DND-41 (cell line): ENCODE measurements at regions not wholly inside any gene's neighbourhood (a gene's known extent, or its start where the extent isn't known, plus 50 kb on each side); places are given as distances from the start of the nearest gene placed in this dataset.

Experiments
- ATAC-seq: fragments of 200-7000 bp; cut with Tn5 transposase; 3 replicates; pipeline ENCODE4 v1.9.1; 2021; ENCODE audit warnings: low read depth; ENCODE audit not compliant: insufficient read depth
- DNase-seq: peaks from one replicate; pipeline ENCODE4 v3.0.0-alpha.2; 2020
- H2AFZ ChIP-seq: 2 replicates; pipeline ENCODE4 v1.6.0; 2012; ENCODE audit warnings: low read depth, low read length
- H3K27ac ChIP-seq: 2 replicates; pipeline ENCODE4 v1.5.1; 2012; ENCODE audit warnings: low read length, inconsistent platforms
- H3K27me3 ChIP-seq: fragments of 200-600 bp; sonication (generic); 2 replicates; pipeline ENCODE4 v1.6.0; 2012; ENCODE audit warnings: low read length, mild to moderate bottlenecking, inconsistent platforms; ENCODE audit not compliant: insufficient read depth, poor library complexity
- H3K36me3 ChIP-seq: 2 replicates; pipeline ENCODE4 v1.5.1; 2012; ENCODE audit warnings: low read length, inconsistent platforms; ENCODE audit not compliant: insufficient read depth
- H3K4me1 ChIP-seq: 2 replicates; pipeline ENCODE4 v1.5.1; 2012; ENCODE audit warnings: mild to moderate bottlenecking, low read length; ENCODE audit not compliant: insufficient read depth
- H3K4me2 ChIP-seq: 2 replicates; pipeline ENCODE4 v1.6.0; 2012; ENCODE audit warnings: mild to moderate bottlenecking, moderate library complexity, low read length, inconsistent platforms; ENCODE audit not compliant: insufficient read depth
- H3K4me3 ChIP-seq, 2 experiments: fragments of 200-600 bp in 1 of 2; shearing (Covaris generic) in 1 of 2; 2 replicates each; pipeline ENCODE4 v1.5.1; 2012 to 2016; ENCODE audit warnings: inconsistent platforms in 2 of 2, low read length in 2 of 2, mild to moderate bottlenecking in 2 of 2, low read depth in 1 of 2, moderate library complexity in 1 of 2
- H3K79me2 ChIP-seq: 2 replicates; pipeline ENCODE4 v1.6.0; 2012; ENCODE audit warnings: low read length, inconsistent platforms; ENCODE audit not compliant: insufficient read depth
- H3K9ac ChIP-seq: 2 replicates; pipeline ENCODE4 v1.6.0; 2012; ENCODE audit warnings: low read depth, mild to moderate bottlenecking, inconsistent platforms, low read length, moderate library complexity
- H3K9me3 ChIP-seq: 2 replicates; pipeline ENCODE4 v1.5.1; 2012; ENCODE audit warnings: low read length, moderate library complexity, mild to moderate bottlenecking, inconsistent platforms; ENCODE audit not compliant: insufficient read depth, severe bottlenecking
- H4K20me1 ChIP-seq: 2 replicates; pipeline ENCODE4 v1.6.0; 2012; ENCODE audit warnings: low read length; ENCODE audit not compliant: insufficient read depth
- CTCF ChIP-seq: IDR thresholded peaks from 2 replicates; pipeline ENCODE4 v1.5.1; 2012; ENCODE audit warnings: borderline replicate concordance, low read length, moderate library complexity, mild to moderate bottlenecking; ENCODE audit not compliant: poor library complexity, severe bottlenecking; ENCODE audit errors: extremely low read depth
- EZH2 ChIP-seq: IDR thresholded peaks from 3 replicates; pipeline ENCODE4 v1.6.1; 2012; ENCODE audit warnings: borderline replicate concordance, low read depth, mild to moderate bottlenecking, moderate library complexity, low read length, inconsistent platforms; ENCODE audit not compliant: severe bottlenecking

GRCh38 chr6:4559281-4559875 is 216.8 kb upstream of the CDYL start:
- no peaks in the 10 kb centered on the region for H3K79me2 ChIP-seq
- H3K27ac ChIP-seq = no peak overlapping the region
- ATAC-seq (no peak), DNase-seq (no peak)
- no peaks in the 10 kb centered on the region for H3K9me3 ChIP-seq
- H3K4me2 ChIP-seq = no peak overlapping the region
- H3K36me3 ChIP-seq = no peaks in the 10 kb centered on the region
- H2AFZ ChIP-seq = no peak overlapping the region
- H3K9ac ChIP-seq = no peak overlapping the region
- TF ChIP-seq CTCF = no peak
- no peak for TF ChIP-seq EZH2
- H3K4me1 ChIP-seq = no peaks in the 10 kb centered on the region
- H4K20me1 ChIP-seq = no peaks in the 10 kb centered on the region
- no peaks in the 10 kb centered on the region for H3K27me3 ChIP-seq
- no peak overlapping the region for H3K4me3 ChIP-seq

- no peak overlapping the region for H3K4me2 ChIP-seq
- H3K27me3 ChIP-seq = no peaks in the 10 kb centered on the region
- no peak for ATAC-seq
- H3K9ac ChIP-seq = no peak overlapping the region
- no peak overlapping the region for H2AFZ ChIP-seq
- H3K36me3 ChIP-seq = no peaks in the 10 kb centered on the region
- DNase-seq = no peak
- no peaks in the 10 kb centered on the region for H4K20me1 ChIP-seq
- no peaks in the 10 kb centered on the region for H3K4me1 ChIP-seq
- H3K79me2 ChIP-seq = no peaks in the 10 kb centered on the region
- H3K27ac ChIP-seq = no peak overlapping the region
- no peak overlapping the region for H3K4me3 ChIP-seq
- TF ChIP-seq EZH2 = no peak
- TF ChIP-seq CTCF = no peak
- no peaks in the 10 kb centered on the region for H3K9me3 ChIP-seq
Measured at GRCh38 chr6:4554645-4555044, 221.6 kb upstream of the CDYL start.

GRCh38 chr6:4553387-4553786 is 222.8 kb upstream of the CDYL start:
- Histone ChIP-seq H3K9me3 (no peaks in the 10 kb centered on the region), H3K4me1 (no peaks in the 10 kb centered on the region), H3K27ac (no peak overlapping the region), H3K9ac (no peak overlapping the region), H3K27me3 (no peaks in the 10 kb centered on the region), H3K4me2 (no peak overlapping the region), H3K4me3 (no peak overlapping the region), H3K36me3 (no peaks in the 10 kb centered on the region), H4K20me1 (no peaks in the 10 kb centered on the region), H3K79me2 (no peaks in the 10 kb centered on the region), H2AFZ (no peak overlapping the region)
- TF ChIP-seq EZH2 (no peak), CTCF (no peak)
- ATAC-seq = no peak
- DNase-seq = no peak

GRCh38 chr6:4550227-4550597 is 226.0 kb upstream of the CDYL start:
- H3K27me3 ChIP-seq = no peaks in the 10 kb centered on the region
- no peak for DNase-seq
- H3K4me3 ChIP-seq = no peak overlapping the region
- no peaks in the 10 kb centered on the region for H4K20me1 ChIP-seq
- H2AFZ ChIP-seq = no peak overlapping the region
- no peaks in the 10 kb centered on the region for H3K79me2 ChIP-seq
- no peak overlapping the region for H3K9ac ChIP-seq
- no peak for ATAC-seq
- H3K4me1 ChIP-seq = no peaks in the 10 kb centered on the region
- no peak overlapping the region for H3K27ac ChIP-seq
- H3K36me3 ChIP-seq = no peaks in the 10 kb centered on the region
- H3K9me3 ChIP-seq = no peaks in the 10 kb centered on the region
- TF ChIP-seq EZH2 (no peak), CTCF (no peak)
- H3K4me2 ChIP-seq = no peak overlapping the region
